Hematopoietic multipotent progenitor cell treated with erythropoietin and hydrocortisone succinate and interleukin-3 and kit ligand, for 17 days (in vitro differentiated cells): ENCODE measurements at regions not wholly inside any gene's neighbourhood (a gene's known extent, or its start where the extent isn't known, plus 50 kb on each side); places are given as distances from the start of the nearest gene placed in this dataset.
"Not testable (repeated sequence)": the region's sequence is repeated elsewhere in the genome, so short reads cannot be mapped to it uniquely, and the experiment has no call there.

Experiments
- DNase-seq: peaks from one replicate; pipeline ENCODE4 v3.0.0-alpha.2; 2015; ENCODE audit warnings: low spot score

GRCh38 chrX:63466690-63467089 lies 115.6 kb upstream of the SPIN4 start:
- no peak for DNase-seq

DNA sequence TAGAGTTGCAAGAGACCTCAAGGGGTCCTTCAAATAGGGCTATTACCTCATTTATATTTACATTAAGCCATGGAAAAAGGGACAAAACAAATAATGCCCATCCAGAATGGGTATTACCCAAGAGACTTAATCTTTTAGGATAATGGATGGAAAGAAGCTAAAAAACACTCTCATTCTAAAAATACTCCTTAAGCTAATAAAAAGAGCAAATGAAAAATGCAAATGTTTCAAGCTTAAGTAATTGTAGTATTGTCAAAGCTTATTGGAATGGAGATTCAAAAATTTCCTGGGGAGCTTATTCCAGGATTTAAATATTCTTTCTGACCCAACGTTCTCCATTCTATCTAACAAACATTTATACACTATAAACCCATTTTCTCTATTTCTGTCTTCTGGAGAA lies 107.8 kb upstream of the SPIN4 start:
- no peak for DNase-seq

- DNase-seq, result no peak
Observed at GRCh38 chrX:63453571-63453970, 102.4 kb upstream of the SPIN4 start.

DNA sequence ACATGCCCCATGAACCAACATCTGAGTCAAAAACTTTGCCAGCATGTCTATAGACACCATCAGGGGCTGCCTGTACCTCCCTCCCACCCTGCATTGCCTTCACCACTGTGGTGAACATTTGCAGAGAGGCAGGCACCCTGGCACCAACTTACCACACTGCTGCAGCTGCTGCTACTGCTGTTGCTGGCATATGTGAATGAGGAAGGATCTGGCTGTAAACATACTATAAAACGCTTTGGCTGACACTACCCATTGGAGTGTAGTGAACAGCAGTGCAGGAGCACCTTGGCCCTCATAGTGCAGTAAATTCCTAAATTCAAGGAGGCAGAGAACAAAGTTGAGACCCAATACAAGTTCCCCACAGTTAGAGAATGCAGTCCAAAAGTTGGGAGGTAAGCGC lies 90.6 kb upstream of the SPIN4 start:
- no peak for DNase-seq

DNA sequence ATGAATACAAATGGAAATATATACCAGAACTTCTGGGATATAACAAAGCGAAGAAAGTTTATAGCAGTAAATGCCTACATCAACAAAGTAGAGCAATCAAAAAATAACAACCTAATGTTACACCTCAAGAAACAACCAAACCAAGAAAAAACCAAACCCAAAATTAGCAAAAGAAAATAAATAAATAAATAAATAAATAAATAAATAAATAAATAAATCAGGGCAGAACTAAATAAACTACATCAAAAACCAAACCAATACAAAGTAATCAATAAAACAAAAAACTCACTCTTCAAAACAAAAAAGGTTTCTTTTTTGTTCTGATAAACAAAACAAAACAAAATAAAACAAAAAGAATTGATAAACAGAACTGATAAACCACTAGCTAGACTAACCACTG lies 88.4 kb upstream of the SPIN4 start:
- no peak for DNase-seq

- DNase-seq, result no peak
Observed at GRCh38 chrX:63436865-63437264, 85.7 kb upstream of the SPIN4 start.

GRCh38 chrX:63434665-63435064 lies 83.5 kb upstream of the SPIN4 start:
- DNase-seq, result no peak

GRCh38 chrX:63434206-63434605 lies 83.1 kb upstream of the SPIN4 start:
- DNase-seq, result no peak

DNA sequence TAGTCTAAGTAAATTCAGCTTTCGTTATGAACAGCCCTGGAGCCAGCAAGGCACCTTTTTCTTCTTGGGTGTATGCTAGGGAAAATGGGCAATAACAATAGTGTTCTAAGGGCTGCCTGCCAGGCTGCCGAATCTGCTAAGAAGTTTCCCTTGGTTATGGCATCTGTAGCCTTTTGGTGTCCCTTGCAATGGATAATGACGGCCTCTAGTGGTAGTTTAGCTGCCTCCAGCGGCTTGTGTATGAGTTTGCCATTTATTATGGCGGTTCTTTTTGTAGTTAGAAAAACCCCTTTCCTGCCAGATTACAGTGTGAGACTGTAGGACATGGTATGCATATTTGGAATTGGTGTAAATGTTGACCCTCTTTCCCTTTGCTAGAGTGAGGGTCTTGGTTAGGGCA lies 78.9 kb upstream of the SPIN4 start:
- DNase-seq, result no peak

DNA sequence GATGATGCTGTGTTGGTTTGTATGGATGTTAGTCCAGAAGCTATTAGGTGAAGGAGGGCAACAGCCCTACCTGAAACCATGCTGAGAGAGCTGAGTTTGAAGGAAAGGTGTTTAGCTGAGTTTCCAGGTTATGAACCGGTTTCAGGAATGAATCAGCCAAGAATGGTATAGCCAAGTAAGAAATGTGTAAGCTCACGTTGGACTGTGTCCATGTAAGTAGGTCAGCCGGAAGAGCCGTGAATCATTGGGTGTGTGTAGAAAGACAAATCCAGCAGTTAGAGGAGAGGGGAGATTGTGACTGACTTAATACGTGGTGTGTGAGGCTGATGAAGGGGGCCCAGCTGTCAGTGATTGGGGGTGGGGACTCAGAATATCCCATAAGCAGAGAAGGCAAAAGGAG lies 77.2 kb upstream of the SPIN4 start:
- DNase-seq, result no peak

DNA sequence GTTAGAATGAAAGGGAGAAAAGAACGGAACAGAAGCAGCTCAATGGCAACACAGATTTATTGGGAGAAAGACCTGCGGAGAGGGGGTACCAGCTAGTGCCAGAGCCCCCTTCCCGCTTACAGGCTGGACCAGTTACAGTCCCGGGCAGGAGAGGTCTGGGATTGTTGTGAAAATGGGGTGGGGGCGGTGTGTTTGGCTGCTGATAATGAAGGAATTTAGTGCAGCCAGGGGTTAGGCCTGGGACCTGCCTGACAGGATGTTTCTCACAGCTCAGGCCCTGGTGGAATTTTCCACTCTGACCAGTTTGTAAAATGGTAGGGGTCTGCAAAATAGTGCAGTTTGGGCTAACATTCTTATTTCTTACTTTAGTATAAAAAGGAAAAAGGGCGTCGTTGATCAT lies 75.4 kb upstream of the SPIN4 start:
- DNase-seq, result no peak

DNA sequence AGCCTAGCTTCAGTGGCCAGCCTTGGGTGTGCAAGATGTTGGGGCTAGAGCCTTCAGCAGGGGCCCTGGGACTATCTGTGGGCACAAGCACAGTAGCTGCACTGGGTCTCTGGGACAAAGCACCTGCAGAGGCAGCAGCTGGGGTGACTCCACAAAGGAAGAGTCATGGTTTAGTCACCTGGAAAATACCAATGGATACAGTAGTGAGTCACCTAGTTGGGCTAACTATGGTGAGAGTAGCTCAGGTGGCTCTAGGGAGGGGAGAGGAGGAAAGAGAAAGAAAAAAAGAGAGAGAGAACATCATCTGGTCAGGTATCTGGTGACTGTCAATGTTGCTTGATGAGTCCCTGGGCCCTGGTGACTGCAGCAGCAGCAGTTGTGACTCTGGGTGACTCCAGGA lies 72.9 kb upstream of the SPIN4 start:
- no peak for DNase-seq

GRCh38 chrX:63421411-63421810 lies 70.3 kb upstream of the SPIN4 start:
- DNase-seq, result no peak

- DNase-seq, result no peak
Observed at GRCh38 chrX:63418211-63418610, 67.1 kb upstream of the SPIN4 start.

DNA sequence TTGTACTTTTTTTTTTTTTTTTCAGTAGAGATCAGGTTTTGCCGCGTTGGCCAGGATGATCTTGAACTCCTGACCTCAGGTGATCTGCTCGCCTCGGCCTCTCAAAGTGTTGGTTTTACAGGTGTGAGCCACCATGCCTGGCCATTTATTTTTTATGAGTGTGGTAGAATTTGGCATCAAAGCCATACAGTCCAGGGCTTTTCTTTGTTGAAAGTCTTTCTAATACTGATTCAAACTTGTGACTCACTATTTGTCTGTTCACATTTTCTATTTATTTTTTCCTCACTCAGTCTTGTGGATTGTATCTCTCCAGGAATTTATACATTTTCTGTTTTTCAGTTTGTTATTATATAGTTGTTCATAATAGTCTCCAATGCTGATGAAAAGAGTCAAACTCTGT lies 66.5 kb upstream of the SPIN4 start:
- no peak for DNase-seq

- DNase-seq, result not testable (repeated sequence)
Observed at GRCh38 chrX:63409934-63410333, 58.8 kb upstream of the SPIN4 start.

DNA sequence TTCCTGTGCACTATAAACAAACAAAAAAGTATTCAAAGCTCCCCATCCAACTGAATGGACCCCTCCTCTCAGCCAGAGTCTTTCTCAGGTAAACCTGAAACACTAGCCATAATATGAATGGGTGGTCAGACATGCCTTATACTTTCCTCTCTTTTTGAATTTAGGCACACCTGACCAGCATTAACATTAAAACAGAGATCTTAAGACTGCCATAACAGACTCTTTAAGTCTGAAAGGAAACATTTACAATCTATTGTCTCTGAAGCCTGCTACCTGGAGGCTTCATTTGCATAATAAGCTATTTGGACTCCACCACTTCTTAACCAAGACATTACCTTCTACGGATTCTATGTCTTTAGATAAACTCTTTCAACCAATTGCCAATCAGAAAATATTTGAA lies 56.9 kb upstream of the SPIN4 start:
- DNase-seq, result no peak

- DNase-seq, result no peak
Observed at GRCh38 chrX:63404332-63404731, 53.2 kb upstream of the SPIN4 start.

DNA sequence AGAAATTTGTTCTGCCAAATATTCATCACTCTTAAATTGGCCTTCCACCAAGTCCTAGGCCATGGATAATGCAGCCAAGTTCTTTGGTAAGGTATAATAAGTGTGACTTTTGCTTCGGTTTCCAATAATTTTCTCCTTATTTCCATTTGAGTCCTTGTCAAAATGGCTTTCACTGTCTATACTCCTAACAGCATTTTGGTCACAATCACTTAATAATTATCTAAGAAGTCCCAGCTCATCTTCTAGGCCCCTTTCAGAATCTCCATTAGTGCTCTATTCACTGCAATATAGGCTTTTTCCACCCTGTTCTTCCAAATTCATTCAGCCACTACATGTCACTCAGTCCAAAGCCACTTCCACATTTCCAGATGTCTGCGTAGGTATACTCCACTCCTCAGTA lies 51.0 kb upstream of the SPIN4 start:
- no peak for DNase-seq
